PC-3 (cell line): ENCODE measurements at regions not wholly inside any gene's neighbourhood (a gene's known extent, or its start where the extent isn't known, plus 50 kb on each side); places are given as distances from the start of the nearest gene placed in this dataset.

Experiments
- ATAC-seq: fragments of 200-7000 bp; cut with Tn5 transposase; 2 replicates; pipeline ENCODE4 v1.9.1; 2020; ENCODE audit warnings: mild to moderate bottlenecking, moderate library complexity
- BruUV-seq: library from RNA; stranded (reverse); fragments of 400-500 nt; replicated peaks from 2 replicates; lab custom pipeline; 2021; lab: Mats Ljungman, UMichigan
- CTCF ChIA-PET: fragments of 300-600 bp; sonication (Branson Sonifier 250); formaldehyde crosslinking; loops from one replicate; lab custom pipeline; 2022; ENCODE audit warnings: antibody characterized with exemption; lab: Charles Lee
- POLR2A ChIA-PET: fragments of 300-600 bp; sonication (Branson Sonifier 250); formaldehyde crosslinking; loops from one replicate; lab custom pipeline; 2022; ENCODE audit warnings: antibody characterized with exemption; ENCODE audit not compliant: unreplicated experiment; lab: Charles Lee
- DNase-seq: peaks from one replicate; pipeline ENCODE4 v3.0.0-alpha.2; 2015
- H2AFZ ChIP-seq: fragments of 300-600 bp; sonication (generic); 2 replicates; pipeline ENCODE4 v1.6.0; 2016; ENCODE audit warnings: antibody characterized with exemption, low read length
- H3F3A ChIP-seq: fragments of 300-600 bp; sonication (generic); one replicate; pipeline ENCODE4 v1.6.0; 2017; ENCODE audit warnings: antibody characterized with exemption, low read length, control low read depth, mild to moderate bottlenecking; ENCODE audit not compliant: unreplicated experiment
- H3K27ac ChIP-seq: fragments of 300-600 bp; sonication (generic); 2 replicates; pipeline ENCODE4 v1.5.1; 2016; ENCODE audit warnings: mild to moderate bottlenecking, low read length
- H3K27me3 ChIP-seq: fragments of 300-600 bp; sonication (generic); 2 replicates; pipeline ENCODE4 v1.6.1; 2016; ENCODE audit warnings: low read length, mixed read lengths
- H3K36me3 ChIP-seq: fragments of 300-600 bp; sonication (generic); 2 replicates; pipeline ENCODE4 v1.6.1; 2016; ENCODE audit warnings: low read depth, mixed run types, low read length, mixed read lengths
- H3K4me1 ChIP-seq: fragments of 300-600 bp; sonication (generic); 2 replicates; pipeline ENCODE4 v1.5.1; 2016; ENCODE audit warnings: low read length; ENCODE audit not compliant: insufficient read depth
- H3K4me2 ChIP-seq: fragments of 300-600 bp; sonication (generic); 2 replicates; pipeline ENCODE4 v1.6.0; 2016; ENCODE audit warnings: low read length
- H3K4me3 ChIP-seq: fragments of 300-600 bp; sonication (generic); 2 replicates; pipeline ENCODE4 v1.5.1; 2016; ENCODE audit warnings: mild to moderate bottlenecking, low read length, mixed read lengths
- H3K79me2 ChIP-seq: fragments of 300-600 bp; sonication (generic); 2 replicates; pipeline ENCODE4 v1.6.1; 2017; ENCODE audit warnings: low read length, mixed read lengths
- H3K9ac ChIP-seq: fragments of 300-600 bp; sonication (generic); 2 replicates; pipeline ENCODE4 v1.6.0; 2016; ENCODE audit warnings: mild to moderate bottlenecking, low read length
- H3K9me2 ChIP-seq: fragments of 300-600 bp; sonication (generic); replicated peaks from 2 replicates; pipeline ENCODE4 v1.6.1; 2016; ENCODE audit warnings: mixed run types, low read length, mixed read lengths
- H3K9me3 ChIP-seq: fragments of 300-600 bp; sonication (generic); 2 replicates; pipeline ENCODE4 v1.6.1; 2016; ENCODE audit warnings: low read length, mixed read lengths
- H4K20me1 ChIP-seq: fragments of 300-600 bp; sonication (generic); 2 replicates; pipeline ENCODE4 v1.6.1; 2016; ENCODE audit warnings: low read length, mixed read lengths
- CTCF ChIP-seq: fragments of 300-600 bp; sonication (generic); conservative IDR thresholded peaks from 2 replicates; pipeline ENCODE4 v1.5.1; 2017; ENCODE audit warnings: antibody characterized with exemption, low read depth, mild to moderate bottlenecking, low read length
- EZH2 ChIP-seq: fragments of 300-600 bp; sonication (generic); IDR thresholded peaks from one replicate; pipeline ENCODE4 v1.6.1; 2017; ENCODE audit warnings: antibody characterized with exemption, mild to moderate bottlenecking, low read length; ENCODE audit not compliant: unreplicated experiment
- EZH2phosphoT487 ChIP-seq: fragments of 300-600 bp; sonication (generic); IDR thresholded peaks from 2 replicates; pipeline ENCODE4 v1.6.1; 2018; ENCODE audit warnings: mild to moderate bottlenecking, antibody characterized with exemption, low read length, borderline replicate concordance
- intact Hi-C: fragments of 100-400 bp; cut with micrococcal nuclease; formaldehyde crosslinking; loops from 2 replicates; pipeline ENCODE4 v1.9.0; 2023

- Histone ChIP-seq H3K9ac (no peak overlapping the region), H3K9me2 (no peaks in the 10 kb centered on the region), H3K36me3 (no peaks in the 10 kb centered on the region), H3F3A (no peaks in the 10 kb centered on the region), H3K27ac (no peak overlapping the region), H2AFZ (no peak overlapping the region), H3K4me3 (no peak overlapping the region), H3K9me3 (no peaks in the 10 kb centered on the region), H3K79me2 (no peaks in the 10 kb centered on the region), H3K4me1 (no peaks in the 10 kb centered on the region), H4K20me1 (no peaks in the 10 kb centered on the region), H3K27me3 (no peaks in the 10 kb centered on the region), H3K4me2 (no peak overlapping the region)
- ChIA-PET POLR2A (interaction anchor here (0.6 kb wide), 1 partner anchor 25 kb away, joined by 4 read pairs; no protein-coding TSS in a partner anchor), CTCF (no interaction called here)
- DNase-seq (no peak), ATAC-seq (no peak)
- intact Hi-C loops: no loop called here
- TF ChIP-seq EZH2phosphoT487: no peak
- BruUV-seq: no TSS peak
Measured at GRCh38 chr2:234335661-234336228, 161.1 kb downstream of the ARL4C start.

GRCh38 chr2:234334756-234335155 is 162.1 kb downstream of the ARL4C start:
- TF ChIP-seq EZH2: no peak
- intact Hi-C loops: no loop called here
- ChIA-PET CTCF (no interaction called here), POLR2A (interaction anchor here (0.6 kb wide), 1 partner anchor 26 kb away, joined by 4 read pairs; no protein-coding TSS in a partner anchor)
- ATAC-seq (no peak), DNase-seq (no peak)
- Histone ChIP-seq H3K9me3 (no peaks in the 10 kb centered on the region), H3K4me3 (no peak overlapping the region), H3K4me1 (no peaks in the 10 kb centered on the region), H3K27ac (no peak overlapping the region), H3K79me2 (no peaks in the 10 kb centered on the region), H3K9ac (no peak overlapping the region), H3K27me3 (no peaks in the 10 kb centered on the region), H4K20me1 (no peaks in the 10 kb centered on the region), H3F3A (no peaks in the 10 kb centered on the region), H2AFZ (no peak overlapping the region), H3K9me2 (no peaks in the 10 kb centered on the region), H3K4me2 (no peak overlapping the region), H3K36me3 (no peaks in the 10 kb centered on the region)
- no TSS peak for BruUV-seq

- no peak for ATAC-seq
- Histone ChIP-seq H3K27ac (no peak overlapping the region), H3K9me2 (no peaks in the 10 kb centered on the region), H3K79me2 (no peaks in the 10 kb centered on the region), H3K9ac (no peak overlapping the region), H3K4me3 (no peak overlapping the region), H3K4me2 (no peak overlapping the region), H4K20me1 (no peaks in the 10 kb centered on the region), H3K27me3 (no peaks in the 10 kb centered on the region), H3F3A (no peaks in the 10 kb centered on the region), H3K36me3 (no peaks in the 10 kb centered on the region), H2AFZ (no peak overlapping the region), H3K4me1 (no peaks in the 10 kb centered on the region), H3K9me3 (no peaks in the 10 kb centered on the region)
- no TSS peak for BruUV-seq
- CTCF ChIA-PET: no interaction called here
- TF ChIP-seq EZH2 (no peak), CTCF (no peak)
- POLR2A ChIA-PET: no interaction called here
- no peak for DNase-seq
- intact Hi-C loops: no loop called here
Measured at GRCh38 chr2:234334151-234334550, 162.7 kb downstream of the ARL4C start.
